ENCODE measurements at regions not wholly inside any gene's neighbourhood (a gene's known extent, or its start where the extent isn't known, plus 50 kb on each side); places are given as distances from the start of the nearest gene placed in this dataset.

DNA sequence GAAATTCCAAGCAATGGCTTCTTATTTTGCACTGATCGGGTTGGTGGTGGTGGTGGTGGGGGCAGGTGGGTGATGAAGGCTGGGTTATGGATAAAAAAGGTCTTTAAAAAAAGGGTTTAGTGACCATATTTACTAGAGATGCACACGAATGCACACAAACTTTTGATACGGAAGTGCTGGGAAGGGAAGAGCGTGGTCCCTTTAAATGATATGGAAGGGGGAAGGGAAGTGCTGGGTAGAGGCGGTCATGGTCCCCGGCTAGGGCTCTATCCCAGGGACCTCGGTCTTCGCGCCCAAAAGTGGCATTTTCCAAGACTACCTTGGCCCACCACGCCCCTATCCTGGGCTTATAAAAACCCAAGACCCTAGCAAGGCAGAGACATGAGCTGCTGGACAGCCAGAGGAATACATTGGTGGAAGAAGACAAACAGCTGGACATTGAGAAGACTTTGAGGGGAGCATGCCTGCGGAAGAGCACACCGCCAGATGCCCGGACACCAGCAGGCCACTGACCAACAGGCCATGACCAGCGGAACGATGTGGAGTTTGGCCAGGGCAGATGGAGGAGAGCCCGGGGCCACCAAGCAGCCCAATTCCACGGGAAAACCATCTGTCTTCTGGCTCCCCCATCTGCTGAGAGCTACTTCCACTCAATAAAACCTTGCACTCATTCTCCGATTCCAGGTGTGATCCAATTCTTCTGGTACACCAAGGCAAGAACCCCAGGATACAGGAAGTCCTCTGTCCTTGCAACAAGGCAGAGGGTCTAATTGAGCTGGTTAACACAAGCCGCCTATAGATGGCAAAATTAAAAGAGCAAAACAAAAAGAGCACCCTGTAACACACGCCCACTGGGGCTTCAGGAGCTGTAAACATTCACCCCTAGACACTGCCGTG lies 1720.2 kb downstream of the MRPL39 start:
- TF ChIP-seq, protein P1, sequence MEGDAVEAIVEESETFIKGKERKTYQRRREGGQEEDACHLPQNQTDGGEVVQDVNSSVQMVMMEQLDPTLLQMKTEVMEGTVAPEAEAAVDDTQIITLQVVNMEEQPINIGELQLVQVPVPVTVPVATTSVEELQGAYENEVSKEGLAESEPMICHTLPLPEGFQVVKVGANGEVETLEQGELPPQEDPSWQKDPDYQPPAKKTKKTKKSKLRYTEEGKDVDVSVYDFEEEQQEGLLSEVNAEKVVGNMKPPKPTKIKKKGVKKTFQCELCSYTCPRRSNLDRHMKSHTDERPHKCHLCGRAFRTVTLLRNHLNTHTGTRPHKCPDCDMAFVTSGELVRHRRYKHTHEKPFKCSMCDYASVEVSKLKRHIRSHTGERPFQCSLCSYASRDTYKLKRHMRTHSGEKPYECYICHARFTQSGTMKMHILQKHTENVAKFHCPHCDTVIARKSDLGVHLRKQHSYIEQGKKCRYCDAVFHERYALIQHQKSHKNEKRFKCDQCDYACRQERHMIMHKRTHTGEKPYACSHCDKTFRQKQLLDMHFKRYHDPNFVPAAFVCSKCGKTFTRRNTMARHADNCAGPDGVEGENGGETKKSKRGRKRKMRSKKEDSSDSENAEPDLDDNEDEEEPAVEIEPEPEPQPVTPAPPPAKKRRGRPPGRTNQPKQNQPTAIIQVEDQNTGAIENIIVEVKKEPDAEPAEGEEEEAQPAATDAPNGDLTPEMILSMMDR (IDR thresholded peaks at IDR 0.05; ENCODE audit: borderline replicate concordance, extremely low read depth, low read length, poor library complexity, severe bottlenecking): no peak
- TF ChIP-seq EZH2 (IDR thresholded peaks at IDR 0.05; ENCODE audit: borderline replicate concordance, low read depth, low read length, severe bottlenecking): no peak

All from DND-41 (cell line).